NCI-H187 (cell line): ENCODE measurements at regions not wholly inside any gene's neighbourhood (a gene's known extent, or its start where the extent isn't known, plus 50 kb on each side); places are given as distances from the start of the nearest gene placed in this dataset.

Experiments
- DNase-seq, 2 experiments: peaks; one replicate each; lab custom pipeline; 2025; lab: John Stamatoyannopoulos, UW

GRCh38 chr15:62745621-62746225, 296.8 kb upstream of the TPM1 start:
- no peak for DNase-seq

- DNase-seq, result no peak
Observed at GRCh38 chr15:62748196-62748595, 294.4 kb upstream of the TPM1 start.

- no peak for DNase-seq
Observed at GRCh38 chr15:62749036-62749815, 293.3 kb upstream of the TPM1 start.

- no peak for DNase-seq
Observed at GRCh38 chr15:62750471-62750870, 292.1 kb upstream of the TPM1 start.

- no peak for DNase-seq
Observed at GRCh38 chr15:62752657-62753517, 289.7 kb upstream of the TPM1 start.

GRCh38 chr15:62753518-62754221, 288.9 kb upstream of the TPM1 start:
- DNase-seq, result no peak

GRCh38 chr15:62756326-62756994, 286.1 kb upstream of the TPM1 start:
- DNase-seq, result no peak

- no peak for DNase-seq
Observed at GRCh38 chr15:62756995-62757360, 285.6 kb upstream of the TPM1 start.

- no peak for DNase-seq
Observed at GRCh38 chr15:62757535-62757934, 285.0 kb upstream of the TPM1 start.

- DNase-seq, result no peak
Observed at GRCh38 chr15:62758126-62758951, 284.2 kb upstream of the TPM1 start.

- no peak for DNase-seq
Observed at GRCh38 chr15:62758952-62759349, 283.6 kb upstream of the TPM1 start.

GRCh38 chr15:62760538-62760937, 282.0 kb upstream of the TPM1 start:
- no peak for DNase-seq

- DNase-seq, result no peak
Observed at GRCh38 chr15:62765916-62766315, 276.6 kb upstream of the TPM1 start.

- no peak for DNase-seq
Observed at GRCh38 chr15:62766599-62766998, 275.9 kb upstream of the TPM1 start.

- DNase-seq, result no peak
Observed at GRCh38 chr15:62769604-62770003, 272.9 kb upstream of the TPM1 start.

GRCh38 chr15:62770111-62770660, 272.4 kb upstream of the TPM1 start:
- no peak for DNase-seq

- no peak for DNase-seq
Observed at GRCh38 chr15:62770752-62771151, 271.8 kb upstream of the TPM1 start.

GRCh38 chr15:62771234-62771633, 271.3 kb upstream of the TPM1 start:
- DNase-seq, result no peak

GRCh38 chr15:62773369-62774165, 269.0 kb upstream of the TPM1 start:
- DNase-seq, result no peak

- no peak for DNase-seq
Observed at GRCh38 chr15:62775932-62776331, 266.6 kb upstream of the TPM1 start.
